ENCODE measurements at regions not wholly inside any gene's neighbourhood (a gene's known extent, or its start where the extent isn't known, plus 50 kb on each side); places are given as distances from the start of the nearest gene placed in this dataset.

DNA sequence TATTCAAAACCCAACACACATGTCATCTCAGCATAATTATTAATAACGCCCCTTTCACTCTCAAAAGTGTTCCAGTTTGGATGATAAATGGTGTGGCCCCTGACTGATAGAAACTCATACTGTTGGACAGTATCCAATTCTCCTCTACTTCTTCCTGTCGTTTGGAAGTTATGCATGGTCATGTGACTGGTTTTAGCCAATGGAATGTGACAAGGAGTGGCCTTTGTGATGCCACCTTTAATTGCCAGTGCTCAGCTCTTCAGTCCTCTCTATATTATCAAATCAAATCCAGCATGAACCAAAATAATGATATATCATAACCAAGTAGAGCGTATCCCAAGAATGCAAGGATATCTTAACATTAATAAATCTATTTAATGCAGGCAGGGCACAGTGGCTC, 117.8 kb upstream of the SPIN1 start:
- Histone ChIP-seq H3K9me3 (ENCODE audit: insufficient read depth, low read length, severe bottlenecking) (no peaks in the 10 kb centered on the region), H4K20me1 (ENCODE audit: insufficient read depth, low read length) (no peaks in the 10 kb centered on the region), H3K4me2 (ENCODE audit: insufficient read depth, low read length) (no peak overlapping the region), H2AFZ (ENCODE audit: low read depth, low read length) (no peak overlapping the region), H3K9ac (ENCODE audit: low read depth, low read length) (no peak overlapping the region), H3K27me3 (ENCODE audit: insufficient read depth, low read length, poor library complexity) (no peaks in the 10 kb centered on the region), H3K4me1 (ENCODE audit: insufficient read depth, low read length) (no peaks in the 10 kb centered on the region), H3K79me2 (ENCODE audit: insufficient read depth, low read length) (no peaks in the 10 kb centered on the region), H3K36me3 (ENCODE audit: insufficient read depth, low read length) (no peaks in the 10 kb centered on the region), H3K4me3 (ENCODE audit: low read depth in 1 of 2, low read length in 2 of 2) (no peak overlapping the region), H3K27ac (ENCODE audit: low read length) (no peak overlapping the region)
- DNase-seq (no peak), ATAC-seq (ENCODE audit: insufficient read depth, low read depth) (no peak)
- TF ChIP-seq, protein P1, sequence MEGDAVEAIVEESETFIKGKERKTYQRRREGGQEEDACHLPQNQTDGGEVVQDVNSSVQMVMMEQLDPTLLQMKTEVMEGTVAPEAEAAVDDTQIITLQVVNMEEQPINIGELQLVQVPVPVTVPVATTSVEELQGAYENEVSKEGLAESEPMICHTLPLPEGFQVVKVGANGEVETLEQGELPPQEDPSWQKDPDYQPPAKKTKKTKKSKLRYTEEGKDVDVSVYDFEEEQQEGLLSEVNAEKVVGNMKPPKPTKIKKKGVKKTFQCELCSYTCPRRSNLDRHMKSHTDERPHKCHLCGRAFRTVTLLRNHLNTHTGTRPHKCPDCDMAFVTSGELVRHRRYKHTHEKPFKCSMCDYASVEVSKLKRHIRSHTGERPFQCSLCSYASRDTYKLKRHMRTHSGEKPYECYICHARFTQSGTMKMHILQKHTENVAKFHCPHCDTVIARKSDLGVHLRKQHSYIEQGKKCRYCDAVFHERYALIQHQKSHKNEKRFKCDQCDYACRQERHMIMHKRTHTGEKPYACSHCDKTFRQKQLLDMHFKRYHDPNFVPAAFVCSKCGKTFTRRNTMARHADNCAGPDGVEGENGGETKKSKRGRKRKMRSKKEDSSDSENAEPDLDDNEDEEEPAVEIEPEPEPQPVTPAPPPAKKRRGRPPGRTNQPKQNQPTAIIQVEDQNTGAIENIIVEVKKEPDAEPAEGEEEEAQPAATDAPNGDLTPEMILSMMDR (IDR thresholded peaks at IDR 0.05; ENCODE audit: borderline replicate concordance, extremely low read depth, low read length, poor library complexity, severe bottlenecking): no peak
- no peak for TF ChIP-seq EZH2 (IDR thresholded peaks at IDR 0.05; ENCODE audit: borderline replicate concordance, low read depth, low read length, severe bottlenecking)

GRCh38 chr9:88268886-88269285, 119.4 kb upstream of the SPIN1 start:
- H2AFZ ChIP-seq (ENCODE audit: low read depth, low read length): no peak overlapping the region
- DNase-seq (no peak), ATAC-seq (ENCODE audit: insufficient read depth, low read depth) (no peak)
- H3K36me3 ChIP-seq (ENCODE audit: insufficient read depth, low read length): no peaks in the 10 kb centered on the region
- no peak overlapping the region for H3K27ac ChIP-seq (ENCODE audit: low read length)
- no peaks in the 10 kb centered on the region for H3K27me3 ChIP-seq (ENCODE audit: insufficient read depth, low read length, poor library complexity)
- H3K4me1 ChIP-seq (ENCODE audit: insufficient read depth, low read length): no peaks in the 10 kb centered on the region
- no peak overlapping the region for H3K4me2 ChIP-seq (ENCODE audit: insufficient read depth, low read length)
- no peaks in the 10 kb centered on the region for H3K9me3 ChIP-seq (ENCODE audit: insufficient read depth, low read length, severe bottlenecking)
- no peak for TF ChIP-seq EZH2 (IDR thresholded peaks at IDR 0.05; ENCODE audit: borderline replicate concordance, low read depth, low read length, severe bottlenecking)
- no peak overlapping the region for H3K4me3 ChIP-seq (ENCODE audit: low read depth in 1 of 2, low read length in 2 of 2)
- H3K9ac ChIP-seq (ENCODE audit: low read depth, low read length): no peak overlapping the region
- no peaks in the 10 kb centered on the region for H3K79me2 ChIP-seq (ENCODE audit: insufficient read depth, low read length)
- no peaks in the 10 kb centered on the region for H4K20me1 ChIP-seq (ENCODE audit: insufficient read depth, low read length)

GRCh38 chr9:88267283-88267682, 121.0 kb upstream of the SPIN1 start:
- Histone ChIP-seq H3K79me2 (ENCODE audit: insufficient read depth, low read length) (no peaks in the 10 kb centered on the region), H3K4me2 (ENCODE audit: insufficient read depth, low read length) (no peak overlapping the region), H4K20me1 (ENCODE audit: insufficient read depth, low read length) (no peaks in the 10 kb centered on the region), H3K9ac (ENCODE audit: low read depth, low read length) (no peak overlapping the region), H3K4me3 (ENCODE audit: low read depth in 1 of 2, low read length in 2 of 2) (no peak overlapping the region), H3K4me1 (ENCODE audit: insufficient read depth, low read length) (no peaks in the 10 kb centered on the region), H2AFZ (ENCODE audit: low read depth, low read length) (no peak overlapping the region), H3K27me3 (ENCODE audit: insufficient read depth, low read length, poor library complexity) (no peaks in the 10 kb centered on the region), H3K36me3 (ENCODE audit: insufficient read depth, low read length) (no peaks in the 10 kb centered on the region), H3K27ac (ENCODE audit: low read length) (no peak overlapping the region), H3K9me3 (ENCODE audit: insufficient read depth, low read length, severe bottlenecking) (no peaks in the 10 kb centered on the region)
- DNase-seq (no peak), ATAC-seq (ENCODE audit: insufficient read depth, low read depth) (no peak)
- TF ChIP-seq, protein P1 (IDR thresholded peaks at IDR 0.05; ENCODE audit: borderline replicate concordance, extremely low read depth, low read length, poor library complexity, severe bottlenecking): no peak
- no peak for TF ChIP-seq EZH2 (IDR thresholded peaks at IDR 0.05; ENCODE audit: borderline replicate concordance, low read depth, low read length, severe bottlenecking)

DNA sequence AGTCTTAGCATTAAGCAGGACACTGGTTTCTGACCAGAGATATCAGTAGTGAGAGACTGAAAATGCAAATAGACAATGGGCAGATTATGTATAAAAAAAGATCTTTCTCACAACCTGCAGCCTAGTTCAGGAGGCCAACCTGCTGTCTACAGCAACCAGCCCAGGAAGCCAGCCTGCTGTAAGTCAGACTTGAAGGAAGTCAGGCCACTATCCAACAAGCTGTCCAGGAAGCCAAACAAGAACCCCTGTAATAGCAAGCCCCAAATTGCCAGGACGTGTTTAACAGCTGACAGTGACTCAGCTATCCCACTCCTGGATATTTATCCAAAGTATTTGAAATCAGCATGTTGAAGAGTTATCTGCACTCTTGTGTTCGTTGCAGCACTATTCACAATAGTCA, 121.8 kb upstream of the SPIN1 start:
- Histone ChIP-seq H3K36me3 (ENCODE audit: insufficient read depth, low read length) (no peaks in the 10 kb centered on the region), H3K27ac (ENCODE audit: low read length) (no peak overlapping the region), H3K9ac (ENCODE audit: low read depth, low read length) (no peak overlapping the region), H3K4me3 (ENCODE audit: low read depth in 1 of 2, low read length in 2 of 2) (no peak overlapping the region), H3K27me3 (ENCODE audit: insufficient read depth, low read length, poor library complexity) (no peaks in the 10 kb centered on the region), H4K20me1 (ENCODE audit: insufficient read depth, low read length) (no peaks in the 10 kb centered on the region), H3K4me2 (ENCODE audit: insufficient read depth, low read length) (no peak overlapping the region), H3K79me2 (ENCODE audit: insufficient read depth, low read length) (no peaks in the 10 kb centered on the region), H3K4me1 (ENCODE audit: insufficient read depth, low read length) (no peaks in the 10 kb centered on the region), H3K9me3 (ENCODE audit: insufficient read depth, low read length, severe bottlenecking) (no peaks in the 10 kb centered on the region), H2AFZ (ENCODE audit: low read depth, low read length) (no peak overlapping the region; the same call in 1 of the 2 replicates)
- no peak for TF ChIP-seq EZH2 (IDR thresholded peaks at IDR 0.05; ENCODE audit: borderline replicate concordance, low read depth, low read length, severe bottlenecking)
- TF ChIP-seq, protein P1 (IDR thresholded peaks at IDR 0.05; ENCODE audit: borderline replicate concordance, extremely low read depth, low read length, poor library complexity, severe bottlenecking): no peak
- no peak for DNase-seq
- ATAC-seq (ENCODE audit: insufficient read depth, low read depth): no peak

All from DND-41 (cell line).